MCF 10A (cell line): ENCODE measurements at regions not wholly inside any gene's neighbourhood (a gene's known extent, or its start where the extent isn't known, plus 50 kb on each side); places are given as distances from the start of the nearest gene placed in this dataset.

Source experiments
- BruUV-seq: library from RNA; stranded (reverse); fragments of 400-500 nt; replicated peaks from 2 replicates; lab custom pipeline; 2021; lab: Mats Ljungman, UMichigan
- CTCF ChIA-PET: fragments of 300-600 bp; sonication (Branson Sonifier 250); formaldehyde crosslinking; extraction: SDS; loops from one replicate; lab custom pipeline; 2021; ENCODE audit warnings: antibody characterized with exemption, inconsistent platforms; lab: Yijun Ruan, JAX
- POLR2A ChIA-PET: fragments of 300-600, 350-650 bp; sonication (Branson Sonifier 250); formaldehyde crosslinking; extraction: SDS; loops from one replicate; lab custom pipeline; 2020; ENCODE audit warnings: antibody characterized with exemption, inconsistent platforms; lab: Yijun Ruan, JAX
- DNase-seq: peaks from one replicate; pipeline ENCODE4 v3.0.0-alpha.2; 2018; ENCODE audit not compliant: unreplicated experiment
- H3K27ac Mint-ChIP-seq: one replicate; pipeline ENCODE4 v1.8.0; 2022; ENCODE audit warnings: mild to moderate bottlenecking, low read depth, mixed read lengths; ENCODE audit not compliant: unreplicated experiment
- H3K27me3 Mint-ChIP-seq: one replicate; pipeline ENCODE4 v1.8.0; 2022; ENCODE audit warnings: mixed read lengths; ENCODE audit not compliant: insufficient read depth, unreplicated experiment
- H3K36me3 Mint-ChIP-seq: one replicate; pipeline ENCODE4 v1.8.0; 2022; ENCODE audit warnings: mild to moderate bottlenecking, moderate library complexity, mixed read lengths; ENCODE audit not compliant: insufficient read depth, unreplicated experiment
- H3K4me1 Mint-ChIP-seq: one replicate; pipeline ENCODE4 v1.8.0; 2022; ENCODE audit warnings: mixed read lengths; ENCODE audit not compliant: insufficient read depth, unreplicated experiment
- H3K4me3 Mint-ChIP-seq: one replicate; pipeline ENCODE4 v1.8.0; 2022; ENCODE audit warnings: mild to moderate bottlenecking, moderate library complexity, mixed read lengths; ENCODE audit not compliant: unreplicated experiment
- H3K9me3 Mint-ChIP-seq: one replicate; pipeline ENCODE4 v1.8.0; 2022; ENCODE audit warnings: mixed read lengths; ENCODE audit not compliant: unreplicated experiment
- intact Hi-C: fragments of 100-400 bp; cut with micrococcal nuclease; formaldehyde crosslinking; loops from 2 replicates; pipeline ENCODE4 v1.14.1; 2022
- TF ChIP-seq, protein P1 (sequence below): fragments of 200-600 bp; IDR thresholded peaks from one replicate; pipeline ENCODE4 v1.8.0; 2022; ENCODE audit warnings: antibody characterized with exemption, mild to moderate bottlenecking; ENCODE audit not compliant: unreplicated experiment

DNA sequence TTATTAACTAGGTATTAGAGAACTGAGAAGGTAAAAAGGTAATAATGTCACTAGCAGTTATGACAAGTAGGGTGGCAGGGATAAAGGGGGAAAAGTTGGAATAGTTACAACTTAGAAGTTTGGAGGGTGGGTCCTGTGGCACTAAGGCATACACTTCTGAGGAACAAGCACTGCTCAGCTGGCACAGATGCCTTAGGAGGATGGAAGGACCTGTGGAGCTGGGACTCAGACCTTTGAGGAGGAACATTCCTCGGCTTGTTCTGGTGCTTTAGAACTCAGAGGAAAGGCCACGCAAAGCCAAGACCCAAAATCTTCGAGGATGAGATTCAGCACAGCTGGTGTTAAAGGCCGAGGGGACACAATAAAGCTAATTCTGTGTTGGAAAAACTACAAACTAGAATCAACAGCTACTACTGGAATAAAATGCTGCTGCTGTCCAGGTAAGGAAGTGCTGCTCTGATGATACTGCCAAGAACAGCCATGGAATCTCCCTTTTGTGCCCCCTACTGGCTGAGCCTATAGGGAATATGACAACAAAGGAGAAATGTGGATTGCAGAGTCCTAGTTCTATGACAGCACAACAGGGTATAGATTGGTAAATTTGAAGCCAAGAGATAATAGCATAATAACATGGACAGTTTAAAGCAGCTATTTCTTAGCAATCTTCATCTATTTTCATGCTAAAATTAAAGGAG, 126.7 kb downstream of the SLC25A46 start:
- no TSS peak for BruUV-seq
- H3K27me3 Mint-ChIP-seq: peaks cover 14% of the 10 kb centered on the region
- H3K4me3 Mint-ChIP-seq: no peak overlapping the region
- intact Hi-C loops: loop anchor here (1.0 to 2.0 kb wide), 3 partner anchors 75 to 198 kb away; no protein-coding TSS in a partner anchor
- ChIA-PET POLR2A (no interaction called here), CTCF (interaction anchor here (0.6 to 1.5 kb wide), 8 partner anchors 8 to 228 kb away, joined by 3 to 6 read pairs (median 4); no protein-coding TSS in a partner anchor)
- no peaks in the 10 kb centered on the region for H3K36me3 Mint-ChIP-seq
- DNase-seq: peak; percentile 76
- TF ChIP-seq, protein P1, sequence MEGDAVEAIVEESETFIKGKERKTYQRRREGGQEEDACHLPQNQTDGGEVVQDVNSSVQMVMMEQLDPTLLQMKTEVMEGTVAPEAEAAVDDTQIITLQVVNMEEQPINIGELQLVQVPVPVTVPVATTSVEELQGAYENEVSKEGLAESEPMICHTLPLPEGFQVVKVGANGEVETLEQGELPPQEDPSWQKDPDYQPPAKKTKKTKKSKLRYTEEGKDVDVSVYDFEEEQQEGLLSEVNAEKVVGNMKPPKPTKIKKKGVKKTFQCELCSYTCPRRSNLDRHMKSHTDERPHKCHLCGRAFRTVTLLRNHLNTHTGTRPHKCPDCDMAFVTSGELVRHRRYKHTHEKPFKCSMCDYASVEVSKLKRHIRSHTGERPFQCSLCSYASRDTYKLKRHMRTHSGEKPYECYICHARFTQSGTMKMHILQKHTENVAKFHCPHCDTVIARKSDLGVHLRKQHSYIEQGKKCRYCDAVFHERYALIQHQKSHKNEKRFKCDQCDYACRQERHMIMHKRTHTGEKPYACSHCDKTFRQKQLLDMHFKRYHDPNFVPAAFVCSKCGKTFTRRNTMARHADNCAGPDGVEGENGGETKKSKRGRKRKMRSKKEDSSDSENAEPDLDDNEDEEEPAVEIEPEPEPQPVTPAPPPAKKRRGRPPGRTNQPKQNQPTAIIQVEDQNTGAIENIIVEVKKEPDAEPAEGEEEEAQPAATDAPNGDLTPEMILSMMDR: peak; percentile 42
- no peak overlapping the region for H3K27ac Mint-ChIP-seq
- H3K4me1 Mint-ChIP-seq: no peaks in the 10 kb centered on the region
- H3K9me3 Mint-ChIP-seq: no peaks in the 10 kb centered on the region

DNA sequence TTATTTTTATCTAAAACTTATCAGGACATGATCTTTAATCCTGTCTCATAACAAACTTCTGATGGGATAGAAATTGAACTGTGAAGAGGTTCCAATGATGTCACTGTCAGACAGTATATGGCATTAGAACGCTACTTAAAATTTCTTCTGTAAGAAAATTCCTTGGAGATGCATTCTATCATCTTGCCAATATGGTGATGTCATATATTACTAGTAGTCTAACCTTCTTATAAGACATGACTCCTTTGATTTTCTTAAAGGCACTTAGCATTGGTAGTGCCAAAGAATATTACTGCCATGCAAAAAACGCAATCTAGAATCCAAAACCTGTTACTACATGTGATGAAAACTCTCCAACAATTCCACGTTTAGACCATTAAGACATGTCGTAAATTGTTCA, 131.1 kb downstream of the SLC25A46 start:
- no peak for DNase-seq
- BruUV-seq: no TSS peak
- Mint-ChIP-seq H3K4me1 (no peaks in the 10 kb centered on the region), H3K27me3 (peaks cover 18% of the 10 kb centered on the region), H3K27ac (no peak overlapping the region), H3K4me3 (no peak overlapping the region), H3K9me3 (no peaks in the 10 kb centered on the region), H3K36me3 (no peaks in the 10 kb centered on the region)
- TF ChIP-seq, protein P1: no peak
- ChIA-PET CTCF (no interaction called here), POLR2A (no interaction called here)
- intact Hi-C loops: no loop called here

DNA sequence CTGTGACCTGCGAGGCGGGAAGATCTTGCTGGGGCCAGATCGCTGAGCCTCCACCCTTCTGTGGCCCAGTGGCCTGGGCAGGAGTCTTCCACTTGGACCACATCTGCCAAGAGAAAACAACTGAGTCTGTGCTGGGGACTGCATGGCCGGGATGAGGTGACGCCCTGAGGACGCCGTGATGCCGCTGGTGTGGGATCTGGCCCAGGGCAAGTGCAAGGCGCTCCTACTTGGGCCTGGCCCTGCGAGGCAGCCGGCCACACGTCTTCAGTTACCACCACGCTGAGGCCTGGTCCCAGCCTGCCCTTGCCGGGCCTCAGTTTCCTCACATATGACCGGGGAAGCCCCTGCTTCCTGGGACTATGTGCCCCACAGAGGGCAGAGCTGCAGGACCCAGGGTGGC, 133.4 kb downstream of the SLC25A46 start:
- no peak for DNase-seq
- peaks cover 25% of the 10 kb centered on the region for H3K27me3 Mint-ChIP-seq
- no peaks in the 10 kb centered on the region for H3K36me3 Mint-ChIP-seq
- no peak overlapping the region for H3K27ac Mint-ChIP-seq
- no peak overlapping the region for H3K4me3 Mint-ChIP-seq
- intact Hi-C loops: no loop called here
- no peaks in the 10 kb centered on the region for H3K4me1 Mint-ChIP-seq
- CTCF ChIA-PET: no interaction called here
- TF ChIP-seq, protein P1: no peak
- BruUV-seq: no TSS peak
- POLR2A ChIA-PET: no interaction called here
- no peaks in the 10 kb centered on the region for H3K9me3 Mint-ChIP-seq

DNA sequence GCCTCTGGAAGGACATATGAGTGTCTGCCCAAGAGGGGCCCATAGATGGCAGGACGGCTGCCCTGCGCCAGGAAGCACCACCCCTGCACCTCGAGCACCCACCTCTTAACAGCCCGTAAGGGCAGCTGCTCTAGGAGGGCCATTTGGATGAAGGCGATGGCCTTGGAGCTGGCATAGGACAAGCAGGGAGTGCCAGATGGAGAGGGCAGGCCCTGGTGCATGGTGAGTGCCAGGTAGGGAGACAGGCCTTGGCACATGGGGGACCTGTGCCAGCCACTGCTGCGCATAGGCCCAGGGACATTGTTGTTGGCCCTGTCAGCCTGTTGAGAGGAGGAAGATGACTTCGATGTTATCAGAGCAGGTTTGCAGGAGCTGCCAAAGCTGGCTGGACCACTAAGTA, 134.2 kb downstream of the SLC25A46 start:
- TF ChIP-seq, protein P1: no peak
- POLR2A ChIA-PET: no interaction called here
- no peaks in the 10 kb centered on the region for H3K36me3 Mint-ChIP-seq
- no peak overlapping the region for H3K4me3 Mint-ChIP-seq
- H3K27ac Mint-ChIP-seq: no peak overlapping the region
- no peaks in the 10 kb centered on the region for H3K4me1 Mint-ChIP-seq
- H3K9me3 Mint-ChIP-seq: no peaks in the 10 kb centered on the region
- intact Hi-C loops: no loop called here
- peaks cover 25% of the 10 kb centered on the region for H3K27me3 Mint-ChIP-seq
- no peak for DNase-seq
- no TSS peak for BruUV-seq
- CTCF ChIA-PET: interaction anchor here (0.9 kb wide), 1 partner anchor 194 kb away, joined by 3 read pairs; no protein-coding TSS in a partner anchor
